DMS114 treated with DMSO at 0.1 percent for 48 hours (cell line): ENCODE measurements at regions not wholly inside any gene's neighbourhood (a gene's known extent, or its start where the extent isn't known, plus 50 kb on each side); places are given as distances from the start of the nearest gene placed in this dataset.

ENCODE experiments used
- DNase-seq: peaks from one replicate; lab custom pipeline; 2025; ENCODE audit not compliant: unreplicated experiment; lab: John Stamatoyannopoulos, UW

DNA sequence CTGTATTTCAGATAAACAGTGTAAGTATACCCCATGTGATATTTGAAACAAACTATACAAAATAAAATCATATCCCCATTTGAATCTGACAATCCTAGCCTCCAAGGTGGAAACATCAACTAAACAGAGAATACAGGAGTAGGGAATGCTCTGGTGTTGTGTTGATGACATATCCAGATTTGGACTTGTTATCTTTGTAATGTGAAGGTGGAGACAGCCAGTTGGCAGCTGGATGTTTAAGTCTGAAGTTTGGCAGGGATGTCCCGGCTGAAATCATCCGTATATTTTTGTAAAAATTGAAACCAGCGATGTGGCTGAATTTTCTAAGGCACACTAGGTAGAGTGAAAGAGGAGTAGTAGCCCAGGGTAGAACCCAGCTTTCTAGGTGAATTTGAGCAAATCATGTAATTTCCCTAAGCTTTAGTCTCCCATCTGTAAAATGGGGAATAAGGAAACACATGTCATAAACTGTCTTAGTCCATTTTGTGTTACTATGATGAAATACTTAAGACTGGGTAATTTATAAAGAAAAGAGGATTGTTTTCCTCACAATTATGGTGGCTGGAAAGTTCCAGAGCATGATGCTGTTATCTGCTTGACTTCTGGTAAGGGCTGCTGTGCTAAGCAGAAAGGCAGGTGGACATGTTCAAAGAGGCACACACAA lies 246.6 kb upstream of the APCDD1 start:
- DNase-seq = no peak

- DNase-seq = no peak
Measured at GRCh38 chr18:10209302-10209701, 245.1 kb upstream of the APCDD1 start.

- DNase-seq = no peak
Measured at GRCh38 chr18:10210057-10210633, 244.3 kb upstream of the APCDD1 start.

DNA sequence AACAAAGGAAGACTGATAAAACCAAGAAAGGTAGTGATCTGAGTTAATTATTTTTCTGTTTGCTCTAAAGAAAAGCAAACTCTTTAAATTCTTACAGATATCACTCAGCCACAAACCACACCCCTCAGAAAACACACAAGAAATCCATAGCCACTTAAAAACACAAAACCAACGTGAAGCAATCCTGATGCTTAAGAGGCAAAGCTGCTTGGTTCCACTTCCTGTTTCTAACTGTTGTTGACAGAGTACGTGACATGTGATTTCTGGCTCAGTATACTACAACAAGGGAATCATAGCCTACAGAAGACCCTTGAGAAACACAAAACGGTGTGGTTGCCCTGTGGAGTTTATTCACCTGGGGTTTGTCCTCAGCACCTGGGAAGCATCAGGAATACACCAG lies 240.9 kb upstream of the APCDD1 start:
- DNase-seq = no peak

- DNase-seq = no peak
Measured at GRCh38 chr18:10215446-10215845, 239.0 kb upstream of the APCDD1 start.

- DNase-seq = no peak
Measured at GRCh38 chr18:10216791-10217190, 237.6 kb upstream of the APCDD1 start.

DNA sequence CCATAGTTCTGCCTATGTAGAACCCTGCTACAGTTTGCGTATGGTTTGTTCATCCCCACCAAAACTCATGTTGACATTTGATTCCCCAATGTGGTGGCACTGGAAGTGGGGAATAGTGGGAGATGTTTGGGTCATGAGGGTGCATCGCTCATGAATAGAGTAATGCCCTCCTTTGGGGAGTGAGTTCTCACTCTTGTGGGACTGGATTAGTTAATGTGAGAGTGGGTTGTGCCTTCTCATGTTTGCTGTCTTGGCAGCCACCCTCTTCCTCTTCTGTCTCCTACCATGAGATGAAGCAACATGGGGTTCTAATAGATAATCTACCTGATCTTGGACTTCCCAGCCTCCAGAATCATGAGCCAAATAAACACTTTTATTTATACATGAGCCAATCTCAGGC lies 237.2 kb upstream of the APCDD1 start:
- DNase-seq = no peak

DNA sequence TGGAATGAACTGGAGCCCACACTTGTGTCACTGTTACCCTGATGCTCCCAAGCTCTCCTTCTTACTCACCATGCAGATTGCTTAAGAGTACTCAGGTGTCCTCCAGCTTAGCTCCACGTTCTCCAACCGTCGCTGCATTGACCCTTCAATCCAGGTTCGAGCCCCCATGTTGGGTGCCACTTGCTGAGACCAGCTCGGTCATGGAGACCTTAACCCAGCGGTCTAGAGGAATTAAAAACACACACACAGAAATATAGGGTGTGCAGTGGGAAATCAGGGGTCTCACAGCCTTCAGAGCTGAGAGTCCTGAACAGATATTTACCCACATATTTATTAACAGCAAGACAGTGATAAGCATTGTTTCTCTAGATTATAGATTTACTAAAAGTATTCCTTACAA lies 229.1 kb upstream of the APCDD1 start:
- no peak for DNase-seq

DNA sequence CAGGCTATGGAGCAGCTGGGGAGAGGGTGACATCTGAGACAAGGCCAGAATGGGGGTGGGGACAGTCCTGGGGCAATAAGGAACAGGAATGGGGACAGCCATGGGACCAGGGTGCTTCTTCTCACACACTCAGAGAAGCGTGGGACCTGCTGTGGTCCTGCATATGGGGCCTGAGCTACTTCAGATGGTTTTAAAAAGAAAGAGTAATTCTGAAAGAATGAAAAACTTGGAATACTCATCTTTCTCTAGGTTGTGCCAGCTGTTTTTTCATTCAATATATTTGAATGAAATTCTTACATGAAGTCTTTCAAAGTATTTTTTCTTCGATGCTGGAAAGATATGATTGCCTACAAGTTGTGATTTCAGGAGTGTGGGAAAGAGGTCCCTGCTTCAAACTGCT lies 227.5 kb upstream of the APCDD1 start:
- no peak for DNase-seq

- DNase-seq = no peak
Measured at GRCh38 chr18:10228326-10228725, 226.1 kb upstream of the APCDD1 start.

DNA sequence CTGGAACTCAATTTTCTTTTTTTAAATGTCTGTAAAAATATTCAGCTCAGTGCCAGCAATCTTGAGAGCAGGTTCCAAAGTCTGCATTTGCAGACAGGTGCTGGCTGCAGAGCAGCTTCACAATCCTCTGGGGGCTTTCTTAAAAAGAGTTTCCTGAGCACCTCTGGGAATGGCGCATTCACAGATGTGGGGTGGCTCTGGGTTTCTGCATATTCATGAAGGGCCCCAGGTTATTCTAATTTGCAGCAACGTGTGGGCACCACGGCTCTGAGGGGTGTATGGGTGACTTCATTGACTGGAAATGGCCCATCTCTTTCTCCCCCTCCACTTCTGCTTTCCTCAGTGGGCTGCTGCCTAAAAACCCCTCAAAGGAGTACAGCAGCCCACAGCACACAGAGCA lies 225.0 kb upstream of the APCDD1 start:
- no peak for DNase-seq

- DNase-seq = no peak
Measured at GRCh38 chr18:10230072-10230471, 224.4 kb upstream of the APCDD1 start.

DNA sequence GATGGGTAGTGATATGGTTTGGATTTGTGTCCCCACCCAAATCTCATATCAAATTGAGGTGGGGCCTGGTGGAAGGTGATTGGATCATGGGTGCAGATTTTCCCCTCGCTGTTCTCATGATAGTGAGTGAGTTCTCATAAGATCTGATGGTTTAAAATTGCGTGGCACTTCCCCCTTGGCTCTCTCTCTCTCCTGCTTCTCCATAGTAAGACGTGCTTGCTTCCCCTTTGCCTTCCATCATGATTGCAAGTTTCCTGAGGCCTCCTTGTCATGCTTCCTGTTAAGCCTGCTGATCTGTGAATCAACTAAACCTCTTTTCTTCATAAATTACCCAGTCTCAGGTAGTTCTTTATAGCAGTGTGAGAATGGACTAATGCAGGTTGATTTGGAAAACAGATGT lies 223.2 kb upstream of the APCDD1 start:
- no peak for DNase-seq

DNA sequence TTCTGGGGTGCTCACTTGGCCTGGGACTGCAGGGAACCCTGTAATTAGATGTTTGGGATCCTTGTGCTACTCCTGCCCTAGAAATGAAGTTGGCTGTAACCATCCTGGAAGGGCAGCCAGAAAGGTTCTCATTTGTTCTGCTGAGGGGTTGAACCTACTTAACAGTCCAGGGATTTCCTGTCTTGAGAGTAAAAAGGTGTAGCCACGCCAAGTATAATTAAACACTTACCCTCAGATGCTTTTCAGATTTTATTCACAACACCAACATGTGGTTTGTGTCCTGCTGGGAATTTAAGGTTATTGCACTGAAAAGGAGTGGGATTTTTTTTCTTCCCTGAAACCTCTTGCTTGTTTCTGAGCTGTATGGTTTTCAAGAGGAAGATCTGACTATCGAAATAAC lies 222.4 kb upstream of the APCDD1 start:
- no peak for DNase-seq

- DNase-seq = no peak
Measured at GRCh38 chr18:10233082-10233875, 221.2 kb upstream of the APCDD1 start.

DNA sequence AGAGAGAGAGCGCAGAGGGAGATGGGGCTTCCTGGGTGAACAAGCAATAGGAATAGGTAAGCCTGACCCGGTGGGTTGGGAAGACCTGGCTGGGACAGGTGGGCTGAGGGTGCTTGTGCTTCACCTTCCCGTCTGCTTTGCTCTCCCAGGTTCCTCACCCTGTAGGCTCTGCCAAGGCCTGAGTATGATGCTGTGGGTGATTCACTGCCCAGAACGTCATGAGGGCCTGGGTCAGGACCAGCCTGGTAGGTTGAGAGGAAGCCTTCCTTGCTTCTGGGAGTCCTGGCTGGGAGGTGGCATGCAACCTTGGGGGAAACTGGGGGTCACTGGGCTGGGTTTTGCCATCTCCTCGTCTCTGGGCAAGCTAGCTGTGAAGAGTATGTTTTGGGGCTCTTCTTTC lies 220.2 kb upstream of the APCDD1 start:
- DNase-seq = no peak

DNA sequence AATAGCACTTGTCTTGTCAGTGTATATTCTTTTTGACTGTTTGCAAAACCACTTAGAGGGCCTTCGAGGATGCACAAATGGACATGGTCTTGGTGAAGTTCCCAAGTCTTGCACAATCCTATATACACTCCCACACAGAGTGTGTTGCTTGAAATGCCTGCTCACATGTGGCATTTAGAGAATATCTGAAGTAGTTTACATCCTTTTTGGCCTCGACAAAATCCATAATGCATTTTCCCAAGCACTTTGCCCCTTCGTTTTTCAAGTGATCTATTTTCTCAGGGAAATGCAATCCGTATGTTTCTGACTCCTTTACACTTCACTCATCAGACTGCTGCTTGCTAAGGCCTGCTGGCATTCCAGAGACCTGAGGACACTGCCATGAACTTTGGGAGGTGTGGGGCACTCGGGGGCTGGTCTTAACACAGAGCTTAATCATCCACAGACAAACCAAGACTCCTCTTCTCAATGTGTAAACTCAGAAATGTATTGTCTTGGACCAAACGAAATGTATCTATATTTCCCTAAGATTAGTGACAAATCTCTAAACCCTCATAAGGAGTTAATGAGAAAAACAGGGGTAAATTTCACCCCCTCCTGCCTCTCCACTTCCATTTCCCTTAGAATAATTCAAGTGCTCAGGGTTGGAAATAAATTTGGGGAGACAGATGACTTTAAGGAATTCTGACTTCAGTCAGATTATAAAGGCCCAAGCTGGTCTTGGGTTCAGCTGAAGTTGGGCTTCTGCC lies 219.3 kb upstream of the APCDD1 start:
- no peak for DNase-seq

GRCh38 chr18:10235661-10235952 lies 218.8 kb upstream of the APCDD1 start:
- no peak for DNase-seq

- no peak for DNase-seq
Measured at GRCh38 chr18:10239103-10239502, 215.3 kb upstream of the APCDD1 start.

GRCh38 chr18:10239991-10240634 lies 214.3 kb upstream of the APCDD1 start:
- no peak for DNase-seq

DNA sequence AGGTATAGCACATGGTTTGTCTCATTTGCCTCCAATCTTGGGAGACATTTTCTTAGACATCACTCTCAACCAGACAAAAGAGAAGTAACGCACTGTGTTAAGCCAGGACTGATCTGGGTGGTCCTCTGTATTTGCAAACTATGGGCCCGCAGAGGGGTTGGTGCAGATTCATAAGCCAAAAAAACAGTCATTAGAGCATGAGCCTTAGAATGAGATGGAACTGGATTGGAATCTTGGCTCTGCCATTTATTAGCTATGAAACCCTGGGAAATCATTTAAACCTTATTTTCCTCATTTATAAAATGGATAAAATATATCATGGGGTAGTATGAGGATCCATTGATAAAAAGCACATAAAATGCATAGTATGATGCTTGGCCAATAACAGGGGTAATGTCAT lies 213.5 kb upstream of the APCDD1 start:
- no peak for DNase-seq
